Right lobe of liver (tissue), 6 donors: ENCODE measurements at regions not wholly inside any gene's neighbourhood (a gene's known extent, or its start where the extent isn't known, plus 50 kb on each side); places are given as distances from the start of the nearest gene placed in this dataset.

Experiments used
- ATAC-seq, 4 donors: fragments of 200-7000 bp; cut with Tn5 transposase; one replicate each; pipeline ENCODE4 v1.9.1; 2020; ENCODE audit warnings: mild to moderate bottlenecking in 4 of 4, moderate library complexity in 4 of 4
- DNase-seq, 3 donors: peaks; one replicate each; pipeline ENCODE4 v3.0.0-alpha.2; 2020
- H3K27ac ChIP-seq, 3 donors: fragments of 200-600 bp; one replicate each; pipeline ENCODE4 v1.8.0; 2022
- H3K27me3 ChIP-seq, 2 donors: fragments of 200-600 bp; one replicate each; pipeline ENCODE4 v1.8.0; 2022
- H3K36me3 ChIP-seq, 4 donors: fragments of 200-600 bp; sonication (generic) in 1 of 4; one replicate each; pipeline versions ENCODE4 v1.5.1 to v1.8.0; 2017 to 2022; ENCODE audit warnings: control low read depth in 1 of 4
- H3K4me1 ChIP-seq, 4 donors: fragments of 200-600 bp; sonication (generic) in 1 of 4; one replicate each; pipeline versions ENCODE4 v1.5.1 to v1.8.0; 2017 to 2022; ENCODE audit warnings: control low read depth in 1 of 4
- H3K4me3 ChIP-seq, 3 donors: fragments of 200-600 bp; one replicate each; pipeline ENCODE4 v1.8.0; 2022
- H3K9me3 ChIP-seq, 4 donors: fragments of 200-600 bp; sonication (generic) in 1 of 4; one replicate each; pipeline versions ENCODE4 v1.5.1 to v1.8.0; 2017 to 2022; ENCODE audit warnings: control low read depth in 1 of 4
- POLR2A ChIP-seq: fragments of 450-650 bp; IDR thresholded peaks from one replicate; pipeline ENCODE4 v1.6.1; 2017; ENCODE audit warnings: antibody characterized with exemption, mild to moderate bottlenecking
- WGBS: methylation state at CpG from one replicate; pipeline ENCODE4 v1.1.6; 2018; ENCODE audit warnings: low coverage, low lambda C conversion rate; ENCODE audit not compliant: insufficient coverage; ENCODE audit errors: missing lambda C conversion rate; 5-methylcytosine and 5-hydroxymethylcytosine counted together
- intact Hi-C, 2 donors: fragments of 100-400 bp; cut with DNase I; formaldehyde crosslinking; loops; one replicate each; pipeline versions ENCODE4 v1.11.2 to v1.14.1; 2022
- TF ChIP-seq, protein P1 (sequence below), 4 donors: fragments of 200-600 bp in 3 of 4; fragments of 450-650 bp in 1 of 4; IDR thresholded peaks; one replicate each; pipeline versions ENCODE4 v1.5.1 to v1.8.0; 2016 to 2022; ENCODE audit warnings: antibody characterized with exemption in 4 of 4, mild to moderate bottlenecking in 2 of 4
- donor health status: DM: no; HTN: yes; CAD: no.
- donor health status: DM: no; HTN: no; CAD: no.
- donor health status: DM: no; HTN: no; CAD: no.
- donor health status: DM: no; HTN: yes; CAD: no.
- donor health status: DM: no; HTN: yes; CAD: no.

- Histone ChIP-seq H3K4me3 (no peak overlapping the region), H3K27ac (no peak overlapping the region), H3K27me3 (no peaks in the 10 kb centered on the region), H3K36me3 (no peaks in the 10 kb centered on the region), H3K9me3 (no peaks in the 10 kb centered on the region), H3K4me1 (no peaks in the 10 kb centered on the region)
- DNase-seq = no peak
- intact Hi-C loops = no loop called here
- WGBS = 48% methylated on average over 3 of the region's 3 CpGs
- ATAC-seq = no peak
- TF ChIP-seq, protein P1, sequence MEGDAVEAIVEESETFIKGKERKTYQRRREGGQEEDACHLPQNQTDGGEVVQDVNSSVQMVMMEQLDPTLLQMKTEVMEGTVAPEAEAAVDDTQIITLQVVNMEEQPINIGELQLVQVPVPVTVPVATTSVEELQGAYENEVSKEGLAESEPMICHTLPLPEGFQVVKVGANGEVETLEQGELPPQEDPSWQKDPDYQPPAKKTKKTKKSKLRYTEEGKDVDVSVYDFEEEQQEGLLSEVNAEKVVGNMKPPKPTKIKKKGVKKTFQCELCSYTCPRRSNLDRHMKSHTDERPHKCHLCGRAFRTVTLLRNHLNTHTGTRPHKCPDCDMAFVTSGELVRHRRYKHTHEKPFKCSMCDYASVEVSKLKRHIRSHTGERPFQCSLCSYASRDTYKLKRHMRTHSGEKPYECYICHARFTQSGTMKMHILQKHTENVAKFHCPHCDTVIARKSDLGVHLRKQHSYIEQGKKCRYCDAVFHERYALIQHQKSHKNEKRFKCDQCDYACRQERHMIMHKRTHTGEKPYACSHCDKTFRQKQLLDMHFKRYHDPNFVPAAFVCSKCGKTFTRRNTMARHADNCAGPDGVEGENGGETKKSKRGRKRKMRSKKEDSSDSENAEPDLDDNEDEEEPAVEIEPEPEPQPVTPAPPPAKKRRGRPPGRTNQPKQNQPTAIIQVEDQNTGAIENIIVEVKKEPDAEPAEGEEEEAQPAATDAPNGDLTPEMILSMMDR (IDR thresholded peaks at IDR 0.05) = no peak
- no peak for TF ChIP-seq POLR2A
Measured at GRCh38 chr12:77630344-77630743, 200.3 kb upstream of the NAV3 start.

- H3K4me1 ChIP-seq = no peaks in the 10 kb centered on the region
- H3K4me3 ChIP-seq = no peak overlapping the region
- H3K27ac ChIP-seq = no peak overlapping the region
- intact Hi-C loops = no loop called here
- H3K27me3 ChIP-seq = no peaks in the 10 kb centered on the region
- no peaks in the 10 kb centered on the region for H3K9me3 ChIP-seq
- DNase-seq = no peak
- TF ChIP-seq, protein P1 (IDR thresholded peaks at IDR 0.05) = no peak
- H3K36me3 ChIP-seq = no peaks in the 10 kb centered on the region
- no peak for ATAC-seq
Measured at GRCh38 chr12:77629141-77629540, 201.6 kb upstream of the NAV3 start.

DNA sequence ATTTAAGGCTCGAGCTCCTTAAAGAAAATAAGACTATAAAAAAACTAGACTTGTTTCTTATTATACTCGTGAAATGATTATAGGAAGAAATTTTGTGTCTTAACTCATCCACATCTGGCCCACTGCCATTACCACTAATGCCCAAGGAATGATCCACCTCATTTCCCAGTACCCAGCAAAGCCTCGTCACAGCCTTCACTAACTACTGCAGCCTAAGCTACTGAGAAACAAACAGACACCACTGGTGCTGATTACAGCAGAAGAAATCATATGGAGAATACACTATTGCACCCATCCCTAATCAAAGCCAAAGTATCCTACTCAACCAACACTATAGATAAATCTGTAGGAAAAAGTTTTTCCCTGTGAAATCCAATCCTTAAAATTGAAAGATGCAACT lies 205.3 kb upstream of the NAV3 start:
- Histone ChIP-seq H3K4me3 (no peak overlapping the region), H3K9me3 (no peaks in the 10 kb centered on the region), H3K27me3 (no peaks in the 10 kb centered on the region), H3K27ac (no peak overlapping the region), H3K4me1 (no peaks in the 10 kb centered on the region), H3K36me3 (no peaks in the 10 kb centered on the region)
- no peak for TF ChIP-seq POLR2A
- TF ChIP-seq, protein P1 (IDR thresholded peaks at IDR 0.05) = no peak
- ATAC-seq = no peak
- intact Hi-C loops = no loop called here
- 45% methylated on average over 3 of the region's 3 CpGs for WGBS
- DNase-seq = no peak

- Histone ChIP-seq H3K4me1 (no peaks in the 10 kb centered on the region), H3K9me3 (no peaks in the 10 kb centered on the region), H3K4me3 (no peak overlapping the region), H3K36me3 (no peaks in the 10 kb centered on the region), H3K27me3 (no peaks in the 10 kb centered on the region), H3K27ac (no peak overlapping the region)
- intact Hi-C loops = no loop called here
- TF ChIP-seq, protein P1 (IDR thresholded peaks at IDR 0.05) = no peak
- no peak for TF ChIP-seq POLR2A
- 35% methylated on average over 3 of the region's 3 CpGs for WGBS
- no peak for ATAC-seq
- no peak for DNase-seq
Measured at GRCh38 chr12:77619425-77619824, 211.3 kb upstream of the NAV3 start.

- H3K4me3 ChIP-seq = no peak overlapping the region
- WGBS = 100% methylated on average over 1 of the region's 1 CpG
- no peaks in the 10 kb centered on the region for H3K36me3 ChIP-seq
- H3K4me1 ChIP-seq = no peaks in the 10 kb centered on the region
- intact Hi-C loops = no loop called here
- DNase-seq = no peak
- no peaks in the 10 kb centered on the region for H3K27me3 ChIP-seq
- TF ChIP-seq POLR2A = no peak
- TF ChIP-seq, protein P1 (IDR thresholded peaks at IDR 0.05) = no peak
- no peaks in the 10 kb centered on the region for H3K9me3 ChIP-seq
- no peak overlapping the region for H3K27ac ChIP-seq
- ATAC-seq = no peak
Measured at GRCh38 chr12:77617818-77618217, 212.9 kb upstream of the NAV3 start.
